ENCODE measurements at regions not wholly inside any gene's neighbourhood (a gene's known extent, or its start where the extent isn't known, plus 50 kb on each side); places are given as distances from the start of the nearest gene placed in this dataset.

- H3K27me3 ChIP-seq: no peaks in the 10 kb centered on the region
- H3K4me3 ChIP-seq: no peak overlapping the region
- intact Hi-C loops (cut with DNase I): no loop called here
- no peaks in the 10 kb centered on the region for H3K36me3 ChIP-seq
- H3K27ac ChIP-seq: no peak overlapping the region
- H3K9me3 ChIP-seq: no peaks in the 10 kb centered on the region
- no peak for DNase-seq
- no peaks in the 10 kb centered on the region for H3K4me1 ChIP-seq
- TF ChIP-seq CTCF (IDR thresholded peaks at IDR 0.05) (no peak), POLR2A (IDR thresholded peaks at IDR 0.05) (no peak), POLR2AphosphoS5 (IDR thresholded peaks at IDR 0.05) (no peak), EP300 (IDR thresholded peaks at IDR 0.05) (no peak)
Observed at GRCh38 chr12:16946704-16947103, 340.7 kb upstream of the LMO3 start.

- no peaks in the 10 kb centered on the region for H3K4me1 ChIP-seq
- H3K36me3 ChIP-seq: no peaks in the 10 kb centered on the region
- no peaks in the 10 kb centered on the region for H3K27me3 ChIP-seq
- DNase-seq: no peak
- H3K9me3 ChIP-seq: peaks cover 0 to 10% (median 0%) of the 10 kb centered on the region in 4 donors
- WGBS, 2 donors: 21 to 32% methylated on average over 6 of the region's 6 CpGs
- TF ChIP-seq CTCF (IDR thresholded peaks at IDR 0.05): peak in 1 of 4 experiments; percentile 60
- no peak for TF ChIP-seq POLR2A (IDR thresholded peaks at IDR 0.05)
- no peak for TF ChIP-seq POLR2AphosphoS5 (IDR thresholded peaks at IDR 0.05)
- TF ChIP-seq EP300 (IDR thresholded peaks at IDR 0.05): no peak
- H3K4me3 ChIP-seq: no peak overlapping the region
- no peak overlapping the region for H3K27ac ChIP-seq
- intact Hi-C loops (cut with DNase I): loop anchor here (5.0 kb wide), 1 partner anchor 538 kb away; no protein-coding TSS in a partner anchor
Observed at GRCh38 chr12:16939871-16940306, 333.9 kb upstream of the LMO3 start.

- TF ChIP-seq POLR2AphosphoS5 (IDR thresholded peaks at IDR 0.05): no peak
- no peak for TF ChIP-seq CTCF (IDR thresholded peaks at IDR 0.05)
- TF ChIP-seq EP300 (IDR thresholded peaks at IDR 0.05): no peak
- no peak for TF ChIP-seq POLR2A (IDR thresholded peaks at IDR 0.05)
Observed at GRCh38 chr12:16927259-16927658, 321.3 kb upstream of the LMO3 start.

GRCh38 chr12:16920451-16920850, 314.5 kb upstream of the LMO3 start:
- no peaks in the 10 kb centered on the region for H3K36me3 ChIP-seq
- peaks cover 0 to 2% (median 0%) of the 10 kb centered on the region in 4 donors for H3K9me3 ChIP-seq
- TF ChIP-seq EP300 (IDR thresholded peaks at IDR 0.05): no peak
- no peak for TF ChIP-seq POLR2A (IDR thresholded peaks at IDR 0.05)
- H3K4me1 ChIP-seq: no peaks in the 10 kb centered on the region
- H3K27me3 ChIP-seq: no peaks in the 10 kb centered on the region
- 72 to 92% methylated on average over 1 of the region's 1 CpG for WGBS, 2 donors
- intact Hi-C loops (cut with DNase I): no loop called here
- no peak overlapping the region for H3K4me3 ChIP-seq
- H3K27ac ChIP-seq: no peak overlapping the region
- DNase-seq: no peak

More at GRCh38 chr12:16927259-16927658, 321.3 kb upstream of the LMO3 start:
- Histone ChIP-seq H3K4me3 (no peak overlapping the region), H3K27ac (no peak overlapping the region), H3K36me3 (no peaks in the 10 kb centered on the region), H3K9me3 (peaks cover 0 to 12% (median 3%) of the 10 kb centered on the region in 4 donors), H3K27me3 (no peaks in the 10 kb centered on the region), H3K4me1 (no peaks in the 10 kb centered on the region)
- intact Hi-C loops (cut with DNase I): no loop called here
- no peak for DNase-seq
- WGBS, 2 donors: 64 to 68% methylated on average over 2 of the region's 2 CpGs

- no peaks in the 10 kb centered on the region for H3K4me1 ChIP-seq
- no peak for DNase-seq
- peaks cover 0 to 2% (median 0%) of the 10 kb centered on the region in 4 donors for H3K9me3 ChIP-seq
- no peak overlapping the region for H3K4me3 ChIP-seq
- intact Hi-C loops (cut with DNase I): no loop called here
- no peaks in the 10 kb centered on the region for H3K27me3 ChIP-seq
- TF ChIP-seq CTCF (IDR thresholded peaks at IDR 0.05) (no peak), EP300 (IDR thresholded peaks at IDR 0.05) (no peak), POLR2AphosphoS5 (IDR thresholded peaks at IDR 0.05) (no peak), POLR2A (IDR thresholded peaks at IDR 0.05) (no peak)
- H3K36me3 ChIP-seq: no peaks in the 10 kb centered on the region
- no peak overlapping the region for H3K27ac ChIP-seq
Observed at GRCh38 chr12:16919551-16919950, 313.6 kb upstream of the LMO3 start.
